SK-N-SH treated with all-trans-retinoic acid at 6 μM for 48 hours (cell line): ENCODE measurements at regions not wholly inside any gene's neighbourhood (a gene's known extent, or its start where the extent isn't known, plus 50 kb on each side); places are given as distances from the start of the nearest gene placed in this dataset.

Experiments
- ATAC-seq: fragments of 200-7000 bp; cut with Tn5 transposase; 3 replicates; pipeline ENCODE4 v1.9.1; 2020; ENCODE audit warnings: mild to moderate bottlenecking, moderate library complexity
- ARNTL ChIP-seq: fragments of 450-650 bp; formaldehyde crosslinking; IDR thresholded peaks from 2 replicates; pipeline ENCODE4 v1.5.0; 2020; ENCODE audit warnings: low read depth, mild to moderate bottlenecking, moderate library complexity, borderline replicate concordance
- BACH2 ChIP-seq: fragments of 250-450 bp; sonication (Bioruptor Pico); IDR thresholded peaks from 2 replicates; pipeline ENCODE4 v1.9.0; 2021; ENCODE audit warnings: mild to moderate bottlenecking, borderline replicate concordance
- CREB5 ChIP-seq: fragments of 250-450 bp; sonication (Bioruptor Pico); IDR thresholded peaks from 2 replicates; pipeline ENCODE4 v1.5.1; 2020; ENCODE audit warnings: low read depth, mild to moderate bottlenecking, moderate library complexity
- CSDC2 ChIP-seq: fragments of 250-450 bp; sonication (Bioruptor Pico); IDR thresholded peaks from 2 replicates; pipeline ENCODE4 v1.5.0; 2020; ENCODE audit warnings: mild to moderate bottlenecking, moderate library complexity
- CSRNP3 ChIP-seq: fragments of 250-450 bp; sonication (Bioruptor Pico); IDR thresholded peaks from 2 replicates; pipeline ENCODE4 v1.5.1; 2021; ENCODE audit warnings: mild to moderate bottlenecking, moderate library complexity
- ESRRG ChIP-seq: fragments of 250-450 bp; sonication (Bioruptor Pico); IDR thresholded peaks from 2 replicates; pipeline ENCODE4 v1.6.1; 2021; ENCODE audit warnings: mild to moderate bottlenecking
- GLIS3 ChIP-seq: fragments of 250-450 bp; sonication (Bioruptor Pico); IDR thresholded peaks from 2 replicates; pipeline ENCODE4 v1.5.0; 2020; ENCODE audit warnings: mild to moderate bottlenecking, moderate library complexity
- ISL1 ChIP-seq: fragments of 250-450 bp; sonication (Bioruptor Pico); IDR thresholded peaks from 2 replicates; pipeline ENCODE4 v2.1.2; 2022; ENCODE audit warnings: mild to moderate bottlenecking, moderate library complexity
- PATZ1 ChIP-seq: fragments of 250-450 bp; sonication (Bioruptor Pico); IDR thresholded peaks from 2 replicates; pipeline ENCODE4 v1.8.0; 2020; ENCODE audit warnings: mild to moderate bottlenecking, moderate library complexity, borderline replicate concordance
- POU6F1 ChIP-seq: fragments of 250-450 bp; sonication (Bioruptor Pico); IDR thresholded peaks from 2 replicates; pipeline ENCODE4 v1.8.0; 2021; ENCODE audit warnings: low read depth, mild to moderate bottlenecking, moderate library complexity, borderline replicate concordance
- RARB ChIP-seq: fragments of 250-450 bp; sonication (Bioruptor Pico); IDR thresholded peaks from 2 replicates; pipeline ENCODE4 v1.8.0; 2021; ENCODE audit warnings: mild to moderate bottlenecking, moderate library complexity
- SNAI2 ChIP-seq: fragments of 250-450 bp; sonication (Bioruptor Pico); IDR thresholded peaks from 2 replicates; pipeline ENCODE4 v1.5.0; 2020; ENCODE audit warnings: mild to moderate bottlenecking, moderate library complexity
- TCF4 ChIP-seq: fragments of 250-450 bp; sonication (Bioruptor Pico); IDR thresholded peaks from 2 replicates; pipeline ENCODE4 v1.8.0; 2021; ENCODE audit warnings: mild to moderate bottlenecking, moderate library complexity, borderline replicate concordance
- TOX ChIP-seq: fragments of 250-450 bp; sonication (Bioruptor Pico); IDR thresholded peaks from 2 replicates; pipeline ENCODE4 v1.8.0; 2021; ENCODE audit warnings: mild to moderate bottlenecking, moderate library complexity, borderline replicate concordance
- ZC3H10 ChIP-seq: fragments of 250-450 bp; sonication (Bioruptor Pico); IDR thresholded peaks from 2 replicates; pipeline ENCODE4 v1.5.1; 2021; ENCODE audit warnings: mild to moderate bottlenecking, moderate library complexity
- ZFP3 ChIP-seq: fragments of 250-450 bp; sonication (Bioruptor Pico); IDR thresholded peaks from 2 replicates; pipeline ENCODE4 v1.5.0; 2020; ENCODE audit warnings: mild to moderate bottlenecking, moderate library complexity
- ZFP30 ChIP-seq: fragments of 450-650 bp; formaldehyde crosslinking; IDR thresholded peaks from 2 replicates; pipeline ENCODE4 v1.5.0; 2022; ENCODE audit warnings: mild to moderate bottlenecking, moderate library complexity
- ZNF70 ChIP-seq: fragments of 450-650 bp; formaldehyde crosslinking; IDR thresholded peaks from 2 replicates; pipeline ENCODE4 v1.5.0; 2020; ENCODE audit warnings: mild to moderate bottlenecking, moderate library complexity
- ZNF8 ChIP-seq: fragments of 450-650 bp; formaldehyde crosslinking; IDR thresholded peaks from 2 replicates; pipeline ENCODE4 v1.5.0; 2020; ENCODE audit warnings: mild to moderate bottlenecking, moderate library complexity
- TF ChIP-seq, protein P1 (sequence below): fragments of 250-450 bp; sonication (Bioruptor Pico); IDR thresholded peaks from 2 replicates; pipeline ENCODE4 v1.5.0; 2020; ENCODE audit warnings: mild to moderate bottlenecking, moderate library complexity

GRCh38 chr1:186749820-186750219 lies 69.6 kb upstream of the PTGS2 start:
- TF ChIP-seq ZNF8, result no peak
- TF ChIP-seq ARNTL, result no peak
- no peak for TF ChIP-seq ZFP30 (CRISPR knock-in tag)
- no peak for TF ChIP-seq ZNF70 (CRISPR knock-in tag)
- no peak for TF ChIP-seq TCF4 (CRISPR knock-in tag)
- no peak for TF ChIP-seq CREB5 (CRISPR knock-in tag)
- no peak for TF ChIP-seq SNAI2 (CRISPR knock-in tag)
- TF ChIP-seq ZC3H10 (CRISPR knock-in tag), result no peak
- TF ChIP-seq CSDC2 (CRISPR knock-in tag), result no peak
- TF ChIP-seq PATZ1, result no peak
- no peak for TF ChIP-seq BACH2 (CRISPR knock-in tag)
- TF ChIP-seq POU6F1 (CRISPR knock-in tag), result no peak
- no peak for TF ChIP-seq ESRRG (CRISPR knock-in tag)
- no peak for TF ChIP-seq TOX (CRISPR knock-in tag)
- no peak for TF ChIP-seq ISL1 (CRISPR knock-in tag)
- TF ChIP-seq ZFP3 (CRISPR knock-in tag), result no peak
- TF ChIP-seq, protein P1, sequence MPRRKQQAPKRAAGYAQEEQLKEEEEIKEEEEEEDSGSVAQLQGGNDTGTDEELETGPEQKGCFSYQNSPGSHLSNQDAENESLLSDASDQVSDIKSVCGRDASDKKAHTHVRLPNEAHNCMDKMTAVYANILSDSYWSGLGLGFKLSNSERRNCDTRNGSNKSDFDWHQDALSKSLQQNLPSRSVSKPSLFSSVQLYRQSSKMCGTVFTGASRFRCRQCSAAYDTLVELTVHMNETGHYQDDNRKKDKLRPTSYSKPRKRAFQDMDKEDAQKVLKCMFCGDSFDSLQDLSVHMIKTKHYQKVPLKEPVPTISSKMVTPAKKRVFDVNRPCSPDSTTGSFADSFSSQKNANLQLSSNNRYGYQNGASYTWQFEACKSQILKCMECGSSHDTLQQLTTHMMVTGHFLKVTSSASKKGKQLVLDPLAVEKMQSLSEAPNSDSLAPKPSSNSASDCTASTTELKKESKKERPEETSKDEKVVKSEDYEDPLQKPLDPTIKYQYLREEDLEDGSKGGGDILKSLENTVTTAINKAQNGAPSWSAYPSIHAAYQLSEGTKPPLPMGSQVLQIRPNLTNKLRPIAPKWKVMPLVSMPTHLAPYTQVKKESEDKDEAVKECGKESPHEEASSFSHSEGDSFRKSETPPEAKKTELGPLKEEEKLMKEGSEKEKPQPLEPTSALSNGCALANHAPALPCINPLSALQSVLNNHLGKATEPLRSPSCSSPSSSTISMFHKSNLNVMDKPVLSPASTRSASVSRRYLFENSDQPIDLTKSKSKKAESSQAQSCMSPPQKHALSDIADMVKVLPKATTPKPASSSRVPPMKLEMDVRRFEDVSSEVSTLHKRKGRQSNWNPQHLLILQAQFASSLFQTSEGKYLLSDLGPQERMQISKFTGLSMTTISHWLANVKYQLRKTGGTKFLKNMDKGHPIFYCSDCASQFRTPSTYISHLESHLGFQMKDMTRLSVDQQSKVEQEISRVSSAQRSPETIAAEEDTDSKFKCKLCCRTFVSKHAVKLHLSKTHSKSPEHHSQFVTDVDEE (CRISPR knock-in tag), result no peak
- no peak for TF ChIP-seq GLIS3 (CRISPR knock-in tag)
- no peak for TF ChIP-seq RARB (CRISPR knock-in tag)
- ATAC-seq, result no peak

- no peak for ATAC-seq
- no peak for TF ChIP-seq CSDC2 (CRISPR knock-in tag)
- no peak for TF ChIP-seq CSRNP3 (CRISPR knock-in tag)
- no peak for TF ChIP-seq ESRRG (CRISPR knock-in tag)
- no peak for TF ChIP-seq PATZ1
Observed at GRCh38 chr1:186747661-186748060, 67.4 kb upstream of the PTGS2 start.

DNA sequence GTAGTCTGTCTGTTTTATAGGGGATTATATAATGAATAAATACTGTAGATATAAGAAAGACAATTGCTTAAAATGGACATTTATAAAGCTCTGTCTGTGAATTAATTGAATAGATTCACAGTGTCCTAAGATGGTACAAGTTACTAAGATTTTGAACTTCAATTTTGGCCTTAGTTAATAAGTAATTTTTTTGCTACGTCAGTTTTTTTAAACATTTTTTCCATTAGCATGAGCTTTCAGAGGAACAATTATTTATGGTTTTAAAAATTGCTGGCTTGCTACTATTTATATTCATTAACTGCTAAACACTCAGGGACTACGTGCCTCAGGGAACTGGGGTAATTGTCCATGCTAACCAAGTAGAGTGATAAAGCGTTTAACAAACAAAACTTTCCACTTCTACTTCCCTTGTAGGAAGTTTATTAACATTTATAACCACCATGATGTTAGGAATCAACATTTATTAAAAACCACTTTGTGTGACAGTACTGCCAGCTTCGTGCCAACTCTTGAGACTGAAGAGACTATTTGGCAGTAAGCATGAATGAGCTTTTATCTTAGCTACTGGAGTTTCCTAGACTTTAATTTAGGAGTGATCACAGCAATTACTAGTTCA lies 65.4 kb upstream of the PTGS2 start:
- TF ChIP-seq RARB (CRISPR knock-in tag) (no peak), ARNTL (no peak), ISL1 (CRISPR knock-in tag) (no peak), PATZ1 (no peak), SNAI2 (CRISPR knock-in tag) (no peak)
- ATAC-seq, result no peak
